Ectodermal cell (in vitro differentiated cells): ENCODE measurements at regions not wholly inside any gene's neighbourhood (a gene's known extent, or its start where the extent isn't known, plus 50 kb on each side); places are given as distances from the start of the nearest gene placed in this dataset.

Experiments
- H3K27ac ChIP-seq: 2 replicates; pipeline ENCODE4 v1.7.0; 2013; ENCODE audit warnings: mild to moderate bottlenecking, low read depth, low read length; ENCODE audit not compliant: insufficient read depth, poor library complexity, severe bottlenecking
- H3K27me3 ChIP-seq: 2 replicates; pipeline ENCODE4 v1.7.0; 2013; ENCODE audit warnings: mild to moderate bottlenecking, low read length; ENCODE audit not compliant: insufficient read depth, control insufficient read depth, poor library complexity, severe bottlenecking
- H3K36me3 ChIP-seq: one replicate; pipeline ENCODE4 v1.7.0; 2013; ENCODE audit warnings: low read length; ENCODE audit not compliant: control insufficient read depth, insufficient read depth
- H3K4me1 ChIP-seq: one replicate; pipeline ENCODE4 v1.7.0; 2013; ENCODE audit warnings: low read length; ENCODE audit not compliant: control insufficient read depth, insufficient read depth
- H3K4me3 ChIP-seq: 2 replicates; pipeline ENCODE4 v1.7.0; 2013; ENCODE audit warnings: low read depth, low read length, control low read depth; ENCODE audit not compliant: insufficient read depth
- H3K9me3 ChIP-seq: 2 replicates; pipeline ENCODE4 v1.7.0; 2013; ENCODE audit warnings: mild to moderate bottlenecking, low read length, moderate library complexity; ENCODE audit not compliant: control insufficient read depth
- WGBS, 2 experiments: methylation state at CpG; one replicate each; pipeline ENCODE4 v1.1.7; 2013; ENCODE audit warnings: missing lambda C conversion rate in 2 of 2; 5-methylcytosine and 5-hydroxymethylcytosine counted together

DNA sequence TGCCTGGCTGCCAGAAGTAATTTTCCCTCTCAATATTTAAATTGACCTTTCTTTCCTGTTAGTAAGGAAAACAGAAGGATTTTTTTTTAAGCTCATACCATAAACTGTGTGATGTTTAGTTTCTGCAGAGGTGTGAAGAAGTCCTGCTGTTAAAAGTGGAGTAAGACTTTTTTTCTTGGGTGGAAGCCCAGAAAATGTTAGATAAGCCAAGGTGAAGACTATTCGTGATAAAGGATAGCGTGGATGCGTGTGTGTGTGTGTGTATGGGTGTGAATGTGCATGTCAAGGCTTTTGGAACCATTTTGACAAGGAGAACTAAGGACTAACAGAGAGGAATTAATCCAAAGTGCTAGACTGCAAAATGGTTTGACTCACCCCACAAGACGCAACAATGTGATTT is 152.9 kb upstream of the SEL1L start:
- H3K4me1 ChIP-seq, result peaks cover 7% of the 10 kb centered on the region
- 82 to 83% methylated on average over 4 of the region's 4 CpGs for WGBS, 2 experiments
- H3K27me3 ChIP-seq, result no peaks in the 10 kb centered on the region
- no peaks in the 10 kb centered on the region for H3K9me3 ChIP-seq
- H3K27ac ChIP-seq, result no peak overlapping the region
- no peak overlapping the region for H3K4me3 ChIP-seq
- no peaks in the 10 kb centered on the region for H3K36me3 ChIP-seq

- Histone ChIP-seq H3K36me3 (no peaks in the 10 kb centered on the region), H3K27me3 (no peaks in the 10 kb centered on the region), H3K9me3 (no peaks in the 10 kb centered on the region), H3K4me1 (no peaks in the 10 kb centered on the region), H3K27ac (no peak overlapping the region), H3K4me3 (no peak overlapping the region)
- 96 to 98% methylated on average over 3 of the region's 3 CpGs for WGBS, 2 experiments
These were observed 158.3 kb upstream of the SEL1L start for GRCh38 chr14:81691931-81692330.

- Histone ChIP-seq H3K36me3 (no peaks in the 10 kb centered on the region), H3K27ac (no peak overlapping the region), H3K27me3 (no peaks in the 10 kb centered on the region), H3K4me1 (no peaks in the 10 kb centered on the region), H3K9me3 (no peaks in the 10 kb centered on the region), H3K4me3 (no peak overlapping the region)
- WGBS, 2 experiments, result 80 to 100% methylated on average over 1 of the region's 1 CpG
These were observed 160.8 kb upstream of the SEL1L start for GRCh38 chr14:81694419-81694818.

GRCh38 chr14:81709681-81710080 is 176.0 kb upstream of the SEL1L start:
- WGBS, 2 experiments, result 90% methylated on average over 6 of the region's 6 CpGs
- no peaks in the 10 kb centered on the region for H3K9me3 ChIP-seq
- no peak overlapping the region for H3K4me3 ChIP-seq
- H3K4me1 ChIP-seq, result no peaks in the 10 kb centered on the region
- H3K27me3 ChIP-seq, result no peaks in the 10 kb centered on the region
- no peaks in the 10 kb centered on the region for H3K36me3 ChIP-seq
- no peak overlapping the region for H3K27ac ChIP-seq

DNA sequence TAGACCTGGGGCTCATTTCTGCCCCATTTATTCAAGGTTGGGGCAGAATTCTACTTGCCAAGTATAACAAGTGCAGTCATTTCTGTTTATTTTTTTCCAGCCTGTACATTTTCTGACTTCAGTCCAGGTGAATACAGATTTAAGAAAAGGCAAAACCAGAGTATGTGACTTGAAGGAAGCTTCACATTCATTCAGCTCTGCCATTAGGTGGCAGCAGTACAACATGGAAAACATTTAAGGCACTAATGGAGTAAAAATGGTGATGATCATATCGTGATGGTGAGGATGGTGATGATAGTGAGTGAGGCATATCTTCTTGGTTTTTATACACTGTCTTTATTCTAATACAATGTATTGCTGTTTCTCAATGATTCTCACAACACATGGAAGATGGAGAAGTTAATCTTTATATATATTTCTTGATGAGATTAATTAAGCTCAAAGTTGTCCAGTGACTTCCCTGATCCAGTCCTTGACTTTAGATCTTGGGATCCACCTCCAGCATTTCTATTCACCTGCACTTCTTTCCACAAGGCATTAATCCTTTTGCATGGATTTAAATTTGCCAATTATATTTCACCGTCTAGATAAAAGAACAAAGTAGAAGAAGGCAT is 176.7 kb upstream of the SEL1L start:
- 70 to 75% methylated on average over 2 of the region's 2 CpGs for WGBS, 2 experiments
- Histone ChIP-seq H3K4me1 (no peaks in the 10 kb centered on the region), H3K9me3 (no peaks in the 10 kb centered on the region), H3K36me3 (no peaks in the 10 kb centered on the region), H3K27me3 (no peaks in the 10 kb centered on the region), H3K4me3 (no peak overlapping the region), H3K27ac (no peak overlapping the region)

- Histone ChIP-seq H3K27ac (no peak overlapping the region), H3K9me3 (no peaks in the 10 kb centered on the region), H3K4me3 (no peak overlapping the region), H3K4me1 (no peaks in the 10 kb centered on the region), H3K36me3 (no peaks in the 10 kb centered on the region), H3K27me3 (no peaks in the 10 kb centered on the region)
- 94 to 95% methylated on average over 1 of the region's 1 CpG for WGBS, 2 experiments
These were observed 182.1 kb upstream of the SEL1L start for GRCh38 chr14:81715731-81716130.

- H3K9me3 ChIP-seq, result no peaks in the 10 kb centered on the region
- WGBS, 2 experiments, result 90 to 93% methylated on average over 6 of the region's 6 CpGs
- H3K4me3 ChIP-seq, result no peak overlapping the region
- no peaks in the 10 kb centered on the region for H3K27me3 ChIP-seq
- no peaks in the 10 kb centered on the region for H3K36me3 ChIP-seq
- H3K27ac ChIP-seq, result no peak overlapping the region
- no peaks in the 10 kb centered on the region for H3K4me1 ChIP-seq
These were observed 183.3 kb upstream of the SEL1L start for GRCh38 chr14:81716953-81717352.

GRCh38 chr14:81723956-81724355 is 190.3 kb upstream of the SEL1L start:
- Histone ChIP-seq H3K4me3 (no peak overlapping the region), H3K4me1 (no peaks in the 10 kb centered on the region), H3K27me3 (no peaks in the 10 kb centered on the region), H3K27ac (no peak overlapping the region), H3K36me3 (no peaks in the 10 kb centered on the region), H3K9me3 (no peaks in the 10 kb centered on the region)
- WGBS, 2 experiments, result 96 to 100% methylated on average over 1 to 2 of the region's 2 CpGs

DNA sequence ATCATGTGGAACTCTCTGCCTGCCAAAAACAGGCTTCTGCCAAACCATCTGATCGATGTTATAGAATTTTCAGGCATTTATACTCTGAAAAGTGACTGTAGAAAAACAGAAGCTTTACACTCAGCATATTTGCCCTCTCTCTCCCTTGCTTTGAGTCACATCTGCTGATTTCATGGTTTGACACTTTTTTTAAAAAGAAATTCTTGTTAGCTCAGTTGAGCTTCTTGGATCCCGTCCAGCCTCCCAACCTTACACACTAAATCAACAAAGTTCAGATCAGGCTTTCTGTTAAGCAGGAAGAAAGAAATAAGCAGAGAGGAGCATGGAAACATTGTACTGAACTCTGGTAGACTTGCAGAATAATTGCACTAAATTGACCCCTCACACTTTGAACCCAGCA is 193.6 kb upstream of the SEL1L start:
- H3K9me3 ChIP-seq, result no peaks in the 10 kb centered on the region
- 94 to 100% methylated on average over 2 of the region's 2 CpGs for WGBS, 2 experiments
- H3K27ac ChIP-seq, result no peak overlapping the region
- no peaks in the 10 kb centered on the region for H3K36me3 ChIP-seq
- H3K4me1 ChIP-seq, result no peaks in the 10 kb centered on the region
- H3K4me3 ChIP-seq, result no peak overlapping the region
- H3K27me3 ChIP-seq, result no peaks in the 10 kb centered on the region

DNA sequence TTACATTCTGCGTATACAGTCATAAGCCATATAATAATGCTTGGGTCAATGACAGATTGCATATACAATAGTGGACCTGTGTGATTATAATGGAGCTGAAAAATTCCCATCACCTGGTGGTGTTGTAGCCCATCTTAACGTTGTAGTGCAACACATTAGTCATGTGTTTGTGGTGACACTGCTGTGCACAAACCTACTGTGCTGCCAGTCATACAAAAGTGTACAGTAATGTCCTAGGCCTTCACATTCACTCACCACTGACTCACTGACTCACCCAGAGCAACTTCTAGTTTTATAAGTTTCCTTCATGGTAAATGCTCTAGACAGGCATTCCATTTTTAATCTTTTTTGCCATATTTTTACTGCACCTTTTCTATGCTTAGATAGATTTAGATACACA is 194.8 kb upstream of the SEL1L start:
- Histone ChIP-seq H3K4me1 (no peaks in the 10 kb centered on the region), H3K4me3 (no peak overlapping the region), H3K27me3 (no peaks in the 10 kb centered on the region), H3K36me3 (no peaks in the 10 kb centered on the region), H3K27ac (no peak overlapping the region), H3K9me3 (no peaks in the 10 kb centered on the region)
- WGBS, 2 experiments, result 87 to 92% methylated on average over 2 of the region's 2 CpGs

DNA sequence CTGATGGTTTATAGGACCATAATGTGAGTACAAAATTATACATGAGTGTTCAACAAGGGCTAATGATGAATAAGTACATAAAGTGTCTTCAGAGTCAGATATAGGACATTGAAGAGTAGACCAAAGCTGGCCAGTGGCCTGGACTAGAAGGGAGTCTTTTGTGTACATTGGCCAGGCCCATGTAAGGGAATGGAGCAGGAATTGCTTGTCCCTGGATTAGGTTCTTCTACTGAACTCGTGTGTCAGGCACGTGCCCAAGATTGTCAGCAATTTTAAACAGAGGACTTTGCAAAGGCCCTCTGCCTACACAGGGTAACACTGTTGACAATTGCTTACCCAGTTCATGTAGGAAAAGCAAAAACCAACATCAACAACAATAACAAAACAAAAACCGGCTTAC is 196.0 kb upstream of the SEL1L start:
- no peak overlapping the region for H3K27ac ChIP-seq
- no peaks in the 10 kb centered on the region for H3K36me3 ChIP-seq
- no peak overlapping the region for H3K4me3 ChIP-seq
- H3K4me1 ChIP-seq, result no peaks in the 10 kb centered on the region
- no peaks in the 10 kb centered on the region for H3K9me3 ChIP-seq
- H3K27me3 ChIP-seq, result no peaks in the 10 kb centered on the region
- WGBS, 2 experiments, result 92 to 96% methylated on average over 3 of the region's 3 CpGs
